ENCODE measurements at regions not wholly inside any gene's neighbourhood (a gene's known extent, or its start where the extent isn't known, plus 50 kb on each side); places are given as distances from the start of the nearest gene placed in this dataset.

- TF ChIP-seq CTCF (conservative IDR thresholded peaks at IDR 0.05; ENCODE audit: low read depth, low read length) (no peak), MAFK (IDR thresholded peaks at IDR 0.05; ENCODE audit: low read depth, low read length) (no peak), POLR2A (IDR thresholded peaks at IDR 0.05; ENCODE audit: low read depth, low read length) (no peak), BHLHE40 (IDR thresholded peaks at IDR 0.05; ENCODE audit: low read depth, low read length) (no peak), CEBPB (IDR thresholded peaks at IDR 0.05; ENCODE audit: low read depth, low read length) (no peak), USF2 (IDR thresholded peaks at IDR 0.05; ENCODE audit: low read depth, low read length) (no peak), RAD21 (IDR thresholded peaks at IDR 0.05; ENCODE audit: low read length) (no peak), RCOR1 (IDR thresholded peaks at IDR 0.05; ENCODE audit: insufficient replicate concordance, low read length) (no peak), MXI1 (IDR thresholded peaks at IDR 0.05; ENCODE audit: borderline replicate concordance, low read depth, low read length) (no peak), NFE2L2 (IDR thresholded peaks at IDR 0.05; ENCODE audit: low read depth, low read length) (no peak), MAZ (IDR thresholded peaks at IDR 0.05; ENCODE audit: borderline replicate concordance, low read depth, low read length) (no peak), RFX5 (IDR thresholded peaks at IDR 0.05; ENCODE audit: low read depth, low read length) (no peak), FOS (IDR thresholded peaks at IDR 0.05; ENCODE audit: low read depth, low read length) (no peak), ELK1 (IDR thresholded peaks at IDR 0.05; ENCODE audit: borderline replicate concordance, low read depth, low read length) (no peak)
Measured at GRCh38 chr16:65339062-65339461, 217.2 kb upstream of the CDH11 start.
